NCI-H82 (cell line): ENCODE measurements at regions not wholly inside any gene's neighbourhood (a gene's known extent, or its start where the extent isn't known, plus 50 kb on each side); places are given as distances from the start of the nearest gene placed in this dataset.
"Not testable (repeated sequence)": the region's sequence is repeated elsewhere in the genome, so short reads cannot be mapped to it uniquely, and the experiment has no call there.

Experiments
- DNase-seq: peaks from one replicate; lab custom pipeline; 2025; lab: John Stamatoyannopoulos, UW

- no peak for DNase-seq
Observed at GRCh38 chr4:167939863-167940616, 152.3 kb upstream of the ANXA10 start.

- no peak for DNase-seq
Observed at GRCh38 chr4:167943872-167944505, 148.3 kb upstream of the ANXA10 start.

- DNase-seq = no peak
Observed at GRCh38 chr4:167944721-167945120, 147.6 kb upstream of the ANXA10 start.

GRCh38 chr4:167955006-167955405, 137.3 kb upstream of the ANXA10 start:
- no peak for DNase-seq

DNA sequence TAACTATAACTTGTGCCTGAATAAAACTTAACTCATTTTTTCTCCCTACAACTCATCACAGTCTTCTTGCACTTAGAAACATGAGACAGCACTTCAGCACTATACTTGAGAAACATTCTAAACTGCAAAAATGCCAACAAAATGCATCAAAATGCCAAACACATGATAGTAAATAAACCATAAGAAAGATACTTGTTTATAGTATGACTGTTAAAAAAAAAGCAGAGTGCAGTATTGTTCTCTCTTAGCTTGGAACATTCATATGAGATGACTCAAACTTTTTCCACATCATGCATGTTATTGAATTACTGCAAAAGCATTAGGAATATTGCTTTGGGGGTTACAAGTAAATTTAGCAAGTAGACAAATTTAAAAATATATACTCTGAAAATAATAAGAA, 135.7 kb upstream of the ANXA10 start:
- no peak for DNase-seq

DNA sequence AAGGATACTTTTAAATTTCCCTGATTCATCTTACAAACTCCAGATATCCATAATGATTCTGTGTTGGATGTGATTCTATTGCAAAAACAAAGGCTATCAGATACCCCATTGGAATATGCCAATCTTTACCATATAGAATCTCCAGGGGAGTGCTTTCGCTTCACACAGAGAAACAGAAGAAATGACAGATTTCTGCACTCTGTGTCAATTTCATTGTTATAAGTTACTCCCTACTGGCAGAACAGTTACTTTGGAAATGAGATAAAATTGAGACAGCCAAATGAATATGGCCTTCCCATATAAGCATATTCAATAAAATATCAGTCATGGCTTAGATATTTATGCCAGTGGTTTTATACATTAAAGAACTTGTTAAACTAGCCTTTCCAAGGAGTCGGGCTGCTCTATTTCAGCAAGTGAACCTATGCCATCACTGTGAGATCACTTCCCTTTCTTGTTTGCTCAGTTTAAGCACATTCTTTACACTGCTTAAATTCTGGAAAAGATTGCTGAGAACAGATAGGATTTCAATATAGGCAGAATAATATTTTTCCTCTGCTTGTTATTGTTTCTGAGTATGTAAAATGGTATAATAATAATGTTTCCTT, 127.5 kb upstream of the ANXA10 start:
- DNase-seq = no peak

DNA sequence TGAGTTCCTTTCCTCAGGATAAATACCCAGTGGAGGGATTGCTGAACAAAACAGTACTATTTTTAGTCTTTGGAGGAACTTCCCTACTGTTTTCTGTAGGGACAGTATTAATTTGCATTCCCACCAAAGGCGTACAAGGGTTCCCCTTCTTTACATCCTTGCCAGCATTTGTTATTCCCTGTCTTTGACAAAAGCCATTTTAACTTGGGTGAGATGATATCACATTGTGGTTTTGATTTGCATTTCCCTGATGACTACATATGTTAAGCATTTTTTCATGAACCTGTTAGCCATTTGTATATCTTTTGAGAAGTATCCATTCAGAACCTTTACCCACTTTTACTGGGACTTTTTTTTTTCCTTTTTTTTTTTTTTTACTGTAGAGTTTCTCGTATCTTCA, 126.2 kb upstream of the ANXA10 start:
- no peak for DNase-seq

DNA sequence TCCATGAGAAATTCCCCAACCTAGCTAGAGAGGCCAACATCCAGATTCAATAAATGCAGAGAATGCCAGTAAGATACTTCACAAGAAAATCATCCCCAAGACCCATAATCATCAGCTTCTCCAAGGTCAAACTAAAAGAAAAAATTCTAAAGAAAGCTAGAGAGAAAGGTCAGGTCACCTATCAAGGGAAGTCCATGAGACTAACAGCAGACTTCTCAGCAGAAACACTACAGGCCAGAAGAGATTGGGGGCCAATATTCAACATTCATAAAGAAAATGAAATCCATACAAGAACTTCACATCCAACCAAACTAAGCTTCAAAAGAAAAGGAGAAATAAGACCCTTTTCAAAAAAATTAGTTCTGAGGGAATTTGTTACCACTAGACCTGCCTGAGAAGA, 118.8 kb upstream of the ANXA10 start:
- DNase-seq = no peak

- no peak for DNase-seq
Observed at GRCh38 chr4:167985565-167985964, 106.8 kb upstream of the ANXA10 start.

DNA sequence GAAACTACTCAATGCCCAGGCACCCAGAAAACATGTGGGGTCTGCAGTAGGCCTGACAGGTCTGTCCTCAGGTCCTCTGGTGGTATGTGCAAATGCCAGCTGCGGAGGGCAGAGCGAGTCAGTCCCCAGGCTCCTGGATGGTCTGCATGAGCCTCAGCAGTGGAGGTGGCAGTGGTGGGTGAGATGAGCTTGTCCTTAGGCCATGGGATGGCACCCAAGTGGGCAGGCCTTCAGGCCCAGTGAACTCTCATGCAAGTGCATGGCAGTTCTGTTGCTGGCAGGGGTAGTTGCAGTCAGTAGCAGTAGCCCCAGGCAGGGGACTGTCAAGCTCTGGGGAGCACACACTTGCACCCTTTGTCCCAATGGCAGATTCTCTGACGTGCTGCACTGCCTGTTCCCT, 106.3 kb upstream of the ANXA10 start:
- no peak for DNase-seq

GRCh38 chr4:167987285-167987684, 105.1 kb upstream of the ANXA10 start:
- no peak for DNase-seq

GRCh38 chr4:167989815-167990214, 102.5 kb upstream of the ANXA10 start:
- DNase-seq = no peak

DNA sequence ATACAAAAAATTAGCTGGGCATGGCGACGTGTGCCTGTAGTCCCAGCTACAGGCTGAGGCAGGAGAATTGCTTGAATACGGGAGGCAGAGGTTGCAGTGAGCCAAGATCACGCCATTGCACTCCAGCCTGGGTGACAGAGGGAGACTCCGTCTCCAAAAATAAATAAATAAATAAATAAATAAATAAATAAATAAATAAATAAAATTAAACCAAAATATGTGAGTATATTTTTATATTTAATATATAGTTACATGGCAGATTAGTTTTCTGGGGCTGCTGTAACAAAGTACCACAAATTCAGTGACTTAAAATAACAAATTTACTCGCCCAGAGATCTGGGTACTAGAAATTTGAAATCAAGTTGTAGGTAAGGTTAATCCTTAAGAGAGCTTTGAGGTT, 84.2 kb upstream of the ANXA10 start:
- not testable (repeated sequence) for DNase-seq

GRCh38 chr4:168019019-168019651, 73.2 kb upstream of the ANXA10 start:
- DNase-seq = no peak

- DNase-seq = no peak
Observed at GRCh38 chr4:168019921-168020320, 72.4 kb upstream of the ANXA10 start.

- DNase-seq = no peak
Observed at GRCh38 chr4:168021666-168022065, 70.7 kb upstream of the ANXA10 start.

DNA sequence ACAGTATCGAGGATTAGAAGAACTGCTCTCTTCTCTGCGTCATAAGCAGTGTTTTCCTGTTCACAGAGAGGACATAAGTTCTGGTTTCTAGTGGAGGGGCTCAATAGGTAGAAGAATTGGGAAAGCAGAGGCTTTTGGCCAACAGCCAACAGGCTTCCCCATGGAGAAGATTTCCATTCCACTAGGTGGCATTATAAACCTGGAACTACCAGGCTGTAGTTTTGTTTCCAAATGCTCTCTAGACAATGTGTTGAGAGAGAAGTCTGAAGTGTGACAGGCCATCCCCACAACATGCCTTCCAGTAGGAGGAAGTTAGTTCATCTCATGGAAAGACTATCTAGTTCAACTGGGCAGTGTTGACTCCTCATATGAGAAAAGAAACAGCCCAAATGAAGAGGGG, 63.8 kb upstream of the ANXA10 start:
- DNase-seq = peak; percentile 10

DNA sequence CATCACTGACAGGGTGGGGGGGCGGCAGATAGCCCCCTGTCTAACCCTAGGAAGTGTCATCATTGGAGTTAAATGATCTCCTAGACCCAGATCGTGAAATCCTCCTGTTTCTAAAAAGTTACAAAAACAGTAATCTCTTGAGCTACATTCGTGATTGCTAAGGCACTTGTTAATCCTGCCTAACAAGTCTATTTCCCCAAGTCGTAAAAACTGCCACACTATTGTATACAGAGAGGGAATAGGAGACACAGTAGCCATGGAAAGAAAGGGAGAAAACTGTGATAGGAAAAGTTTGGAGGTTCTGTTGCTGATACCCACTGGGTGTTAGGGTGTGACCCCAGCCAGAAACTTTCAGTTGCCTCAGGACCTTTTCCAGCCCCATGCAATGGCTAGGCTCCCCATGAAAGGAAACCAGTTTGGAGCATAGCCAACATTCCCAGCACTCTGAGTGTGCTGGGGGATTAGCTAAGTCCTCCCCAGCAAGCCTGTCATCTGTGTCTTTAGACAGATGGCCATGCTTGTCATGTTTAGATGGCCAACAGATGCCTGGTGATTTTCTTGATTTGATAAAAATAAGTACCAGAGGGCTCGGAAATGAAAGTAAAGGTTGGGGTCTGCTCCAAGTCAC, 63.3 kb upstream of the ANXA10 start:
- DNase-seq = peak; percentile 65

DNA sequence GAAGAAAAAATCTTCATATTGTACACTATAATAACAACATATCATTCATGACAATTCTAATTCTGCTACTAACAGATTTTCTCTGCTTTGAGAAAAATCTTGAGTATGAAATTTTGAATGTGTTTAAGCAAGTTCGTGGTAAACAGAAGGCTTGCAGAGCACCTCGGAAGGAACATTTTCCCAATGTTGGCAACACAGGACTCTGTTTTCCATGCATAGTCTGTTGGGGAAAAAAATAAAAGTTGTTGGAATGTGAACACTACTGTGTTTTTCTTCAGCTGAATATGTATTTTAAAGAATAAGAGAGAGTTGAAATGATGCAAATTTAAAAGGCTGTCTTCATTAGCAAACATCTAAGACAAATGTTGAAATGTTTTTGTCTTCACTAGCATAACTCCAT, 54.7 kb upstream of the ANXA10 start:
- DNase-seq = no peak

DNA sequence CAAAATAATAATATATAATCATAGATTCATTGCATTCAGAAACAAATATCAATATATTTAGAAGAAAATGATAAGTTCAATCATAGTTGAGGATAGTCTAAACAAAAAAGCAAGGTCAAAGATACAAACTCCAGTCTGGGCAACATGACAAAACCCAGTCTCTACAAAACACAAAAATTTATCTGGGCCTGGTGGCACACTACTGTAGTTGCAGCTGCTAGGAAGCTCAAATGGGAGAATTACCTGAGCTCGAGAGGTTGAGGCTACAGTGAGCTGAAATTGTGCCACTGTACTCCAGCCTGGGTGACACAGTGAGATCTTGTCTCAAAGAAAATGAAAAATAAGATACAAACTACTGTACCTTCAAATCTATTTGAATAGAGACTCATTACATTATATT, 52.7 kb upstream of the ANXA10 start:
- DNase-seq = no peak
